ENCODE measurements at regions not wholly inside any gene's neighbourhood (a gene's known extent, or its start where the extent isn't known, plus 50 kb on each side); places are given as distances from the start of the nearest gene placed in this dataset.

GRCh38 chr13:109654341-109655205, 131.8 kb downstream of the IRS2 start:
- peak; percentile 37 for ATAC-seq (ENCODE audit: poor library complexity)
- intact Hi-C loops (cut with DNase I, micrococcal nuclease), result no loop called here
- Mint-ChIP-seq H3K36me3 (ENCODE audit: low read depth) (no peaks in the 10 kb centered on the region), H3K9me3 (no peaks in the 10 kb centered on the region), H3K4me1 (ENCODE audit: low read depth) (peaks cover 7% of the 10 kb centered on the region), H3K4me3 (no peak overlapping the region), H3K27ac (no peak overlapping the region), H3K27me3 (peaks cover 15% of the 10 kb centered on the region)
- H3K4me1 ChIP-seq (ENCODE audit: insufficient read depth, low read length), result no peaks in the 10 kb centered on the region
- no peak overlapping the region for H3K4me3 ChIP-seq (ENCODE audit: low read length)
- no peak overlapping the region for H3K27ac ChIP-seq (ENCODE audit: low read depth in 1 of 2, low read length in 2 of 2)
- ChIA-PET CTCF (no interaction called here), POLR2A (no interaction called here)
- TF ChIP-seq CTCF (IDR thresholded peaks at IDR 0.05), result no peak
- no peaks in the 10 kb centered on the region for H3K27me3 ChIP-seq (ENCODE audit: control insufficient read depth in 1 of 2, insufficient read depth in 2 of 2, low read length in 2 of 2)
- H3K36me3 ChIP-seq (ENCODE audit: insufficient read depth, low read length), result no peaks in the 10 kb centered on the region
- H3K9me3 ChIP-seq (ENCODE audit: control insufficient read depth in 1 of 2, insufficient read depth in 1 of 2, low read length in 2 of 2), result no peaks in the 10 kb centered on the region
- peak in 3 of 14 experiments; percentile 5 to 47 (median 39) for DNase-seq

- intact Hi-C loops (cut with DNase I, micrococcal nuclease), result no loop called here
- H3K27ac Mint-ChIP-seq, result no peak overlapping the region
- ATAC-seq (ENCODE audit: poor library complexity), result no peak
- no peaks in the 10 kb centered on the region for H3K9me3 Mint-ChIP-seq
- peaks cover 7% of the 10 kb centered on the region for H3K27me3 Mint-ChIP-seq
- Histone ChIP-seq H3K36me3 (ENCODE audit: insufficient read depth, low read length) (no peaks in the 10 kb centered on the region), H3K9me3 (ENCODE audit: control insufficient read depth in 1 of 2, insufficient read depth in 1 of 2, low read length in 2 of 2) (no peaks in the 10 kb centered on the region), H3K4me3 (ENCODE audit: low read length) (no peak overlapping the region), H3K27me3 (ENCODE audit: control insufficient read depth in 1 of 2, insufficient read depth in 2 of 2, low read length in 2 of 2) (no peaks in the 10 kb centered on the region), H3K4me1 (ENCODE audit: insufficient read depth, low read length) (no peaks in the 10 kb centered on the region), H3K27ac (ENCODE audit: low read depth in 1 of 2, low read length in 2 of 2) (no peak overlapping the region)
- H3K4me3 Mint-ChIP-seq, result no peak overlapping the region
- DNase-seq, result peak in 2 of 14 experiments; percentile 9 to 18
- H3K4me1 Mint-ChIP-seq (ENCODE audit: low read depth), result peaks cover 7% of the 10 kb centered on the region
- ChIA-PET CTCF (no interaction called here), POLR2A (no interaction called here)
- H3K36me3 Mint-ChIP-seq (ENCODE audit: low read depth), result no peaks in the 10 kb centered on the region
- TF ChIP-seq CTCF (IDR thresholded peaks at IDR 0.05), result no peak
Measured at GRCh38 chr13:109652531-109652930, 133.9 kb downstream of the IRS2 start.

GRCh38 chr13:109651854-109652253, 134.5 kb downstream of the IRS2 start:
- ATAC-seq (ENCODE audit: poor library complexity), result no peak
- Histone ChIP-seq H3K4me1 (ENCODE audit: insufficient read depth, low read length) (no peaks in the 10 kb centered on the region), H3K4me3 (ENCODE audit: low read length) (no peak overlapping the region), H3K36me3 (ENCODE audit: insufficient read depth, low read length) (no peaks in the 10 kb centered on the region), H3K27me3 (ENCODE audit: control insufficient read depth in 1 of 2, insufficient read depth in 2 of 2, low read length in 2 of 2) (no peaks in the 10 kb centered on the region), H3K27ac (ENCODE audit: low read depth in 1 of 2, low read length in 2 of 2) (no peak overlapping the region), H3K9me3 (ENCODE audit: control insufficient read depth in 1 of 2, insufficient read depth in 1 of 2, low read length in 2 of 2) (no peaks in the 10 kb centered on the region)
- H3K9me3 Mint-ChIP-seq, result no peaks in the 10 kb centered on the region
- intact Hi-C loops (cut with DNase I, micrococcal nuclease), result no loop called here
- H3K4me1 Mint-ChIP-seq (ENCODE audit: low read depth), result peaks cover 7% of the 10 kb centered on the region
- H3K4me3 Mint-ChIP-seq, result no peak overlapping the region
- POLR2A ChIA-PET, result no interaction called here
- peaks cover 3% of the 10 kb centered on the region for H3K27me3 Mint-ChIP-seq
- no peaks in the 10 kb centered on the region for H3K36me3 Mint-ChIP-seq (ENCODE audit: low read depth)
- no peak overlapping the region for H3K27ac Mint-ChIP-seq
- CTCF ChIA-PET, result no interaction called here
- DNase-seq, result peak in 2 of 14 experiments; percentile 21 to 24
- TF ChIP-seq CTCF (IDR thresholded peaks at IDR 0.05), result no peak

All from CD4-positive, alpha-beta T cell (primary cell).